Stimulated activated CD8-positive, alpha-beta memory T cell treated with anti-CD3 and anti-CD28 coated beads, Interleukin-7, amount 100 ng/mL, for 4 hours (primary cell): ENCODE measurements at regions not wholly inside any gene's neighbourhood (a gene's known extent, or its start where the extent isn't known, plus 50 kb on each side); places are given as distances from the start of the nearest gene placed in this dataset.
"Not testable (repeated sequence)": the region's sequence is repeated elsewhere in the genome, so short reads cannot be mapped to it uniquely, and the experiment has no call there.

ENCODE experiments used
- DNase-seq, 2 donors: peaks; one replicate each; pipeline ENCODE4 v3.0.0-alpha.2; 2020; ENCODE audit warnings: low read depth in 2 of 2

DNA sequence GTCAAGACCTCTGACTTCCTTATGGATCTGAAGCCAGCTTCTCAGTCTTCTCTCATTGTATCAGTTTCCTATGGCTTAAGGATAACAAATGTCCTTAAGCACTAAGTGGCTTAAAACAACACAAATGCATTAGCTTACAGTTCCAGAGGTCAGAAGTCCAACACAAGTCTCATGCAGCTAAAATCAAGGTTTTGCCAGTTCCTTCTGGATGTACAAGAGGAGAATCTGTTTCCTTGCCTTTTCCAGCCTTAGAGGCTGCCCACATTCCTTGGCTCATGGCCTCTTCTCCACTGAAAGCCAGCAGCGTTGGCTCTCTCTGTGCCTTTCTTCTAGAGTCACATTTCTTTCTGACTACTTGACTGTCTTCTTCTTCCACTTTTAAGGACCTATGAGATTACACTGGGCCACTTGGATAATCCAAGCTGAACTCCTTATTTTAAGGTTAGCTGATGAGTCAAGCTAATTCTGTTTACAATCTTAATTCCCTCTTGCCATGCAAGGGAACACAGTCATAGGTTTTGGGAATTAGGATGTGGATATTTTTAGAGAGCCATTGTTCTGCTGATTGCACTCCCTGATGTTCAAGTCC lies 179.0 kb downstream of the BCAS1 start:
- DNase-seq: no peak

DNA sequence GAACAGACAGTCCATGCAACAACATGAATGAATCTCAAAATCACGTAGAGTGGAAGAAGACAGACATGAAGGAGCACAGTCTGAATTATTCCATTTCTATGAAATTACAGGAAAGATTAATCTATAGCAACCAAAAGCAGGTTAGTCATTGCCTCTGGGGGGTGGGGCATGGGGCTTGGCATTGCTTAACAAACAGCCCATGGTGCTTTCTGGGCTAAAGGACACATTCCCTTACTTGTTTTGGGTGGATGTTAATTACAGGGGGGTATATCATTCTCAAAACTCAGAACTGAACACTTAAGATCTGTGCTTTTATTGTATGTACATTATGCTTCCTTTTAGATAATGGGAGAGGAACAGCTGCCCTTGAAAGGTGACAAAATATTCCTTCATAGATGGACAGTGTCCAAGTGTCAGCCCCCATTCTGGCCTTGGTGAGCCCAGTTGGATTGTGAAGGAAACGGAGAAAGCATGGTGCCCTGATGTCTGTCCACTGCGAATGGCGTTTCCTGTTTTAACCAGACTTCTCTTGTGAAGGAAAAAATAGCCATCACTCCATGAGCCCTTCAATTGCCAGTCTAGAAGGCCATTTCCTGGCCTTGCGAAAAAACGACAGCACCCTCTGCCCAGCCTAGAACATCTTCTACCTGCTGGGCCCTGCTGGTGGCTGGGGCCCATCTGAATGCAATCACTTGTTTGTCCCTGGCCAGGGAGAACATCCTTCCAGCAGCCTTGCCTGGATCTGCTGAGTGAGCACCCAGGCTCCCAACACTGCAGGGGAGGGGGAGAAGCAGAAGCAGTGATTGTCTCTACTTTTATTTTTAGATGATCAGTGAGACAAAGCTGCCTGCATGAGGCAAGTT lies 179.7 kb downstream of the BCAS1 start:
- no peak for DNase-seq

DNA sequence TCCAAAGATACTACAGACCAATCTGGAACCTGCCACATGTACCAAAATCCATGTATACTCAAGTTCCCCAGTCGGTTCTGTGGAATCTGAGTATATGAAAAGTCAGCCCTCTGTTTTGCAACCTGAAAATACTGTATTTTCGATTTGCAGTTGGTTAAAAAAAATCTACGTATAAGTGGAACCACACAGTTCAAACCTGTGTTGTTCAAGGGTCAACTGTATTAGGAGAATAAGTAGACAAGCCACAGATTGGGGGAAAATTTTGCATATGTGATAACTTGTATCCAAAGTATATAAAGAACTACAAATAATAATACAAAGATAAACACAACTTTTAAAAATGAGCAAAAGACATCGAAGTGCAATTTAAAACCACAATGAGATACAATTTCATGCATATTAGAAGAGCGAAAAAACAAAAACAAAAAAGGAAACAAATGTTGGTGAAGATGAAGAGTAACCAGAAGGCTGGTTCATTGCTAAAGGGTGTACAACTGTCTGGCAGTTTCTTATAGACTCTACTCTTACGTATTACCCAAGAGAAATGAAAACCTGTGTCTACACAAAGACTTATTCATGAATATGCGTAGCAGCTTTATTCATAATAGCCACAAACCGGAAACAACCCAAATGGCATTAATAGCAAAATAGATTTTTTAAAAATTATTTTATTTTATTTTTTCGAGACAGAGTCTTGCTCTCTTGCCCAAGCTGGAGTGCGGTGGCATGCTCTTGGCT lies 180.8 kb downstream of the BCAS1 start:
- no peak for DNase-seq

DNA sequence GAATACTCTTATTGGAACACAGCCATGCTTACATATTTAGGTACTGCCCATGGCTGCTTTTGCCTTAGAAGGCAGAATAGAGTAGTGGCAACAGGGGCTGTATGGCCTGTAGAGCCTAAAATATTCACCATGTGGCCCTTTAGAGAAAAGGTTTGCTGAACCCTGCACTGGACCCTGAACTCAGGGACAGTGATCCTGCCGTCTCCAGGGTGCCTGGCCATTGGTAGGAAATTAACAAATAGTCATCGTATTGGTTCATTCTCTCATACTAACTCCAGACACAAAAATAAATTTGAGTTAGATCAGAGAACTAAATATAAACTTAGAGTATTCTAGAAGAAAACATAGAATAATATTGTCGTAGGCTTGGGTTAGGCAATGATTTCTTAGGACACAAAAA lies 181.4 kb downstream of the BCAS1 start:
- DNase-seq: no peak

DNA sequence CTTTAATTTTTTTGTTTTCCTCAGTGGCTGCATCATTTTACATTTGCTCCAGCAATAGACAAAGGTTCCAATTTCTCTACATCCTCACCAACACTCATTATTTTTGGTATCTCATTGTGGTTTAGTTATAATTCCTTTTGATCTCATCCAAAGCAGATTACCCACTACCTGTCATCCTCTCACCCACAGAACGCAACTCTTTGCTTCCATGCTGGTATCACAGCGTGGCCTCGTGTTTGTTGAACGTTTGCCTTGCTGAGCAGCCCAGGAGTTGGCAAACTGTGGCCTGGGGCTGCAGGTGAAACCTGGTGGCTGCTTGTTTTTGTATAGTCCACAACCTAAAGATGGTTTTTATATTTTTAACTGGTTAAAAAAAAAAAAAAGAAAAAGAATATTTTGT lies 181.9 kb downstream of the BCAS1 start:
- DNase-seq: no peak

DNA sequence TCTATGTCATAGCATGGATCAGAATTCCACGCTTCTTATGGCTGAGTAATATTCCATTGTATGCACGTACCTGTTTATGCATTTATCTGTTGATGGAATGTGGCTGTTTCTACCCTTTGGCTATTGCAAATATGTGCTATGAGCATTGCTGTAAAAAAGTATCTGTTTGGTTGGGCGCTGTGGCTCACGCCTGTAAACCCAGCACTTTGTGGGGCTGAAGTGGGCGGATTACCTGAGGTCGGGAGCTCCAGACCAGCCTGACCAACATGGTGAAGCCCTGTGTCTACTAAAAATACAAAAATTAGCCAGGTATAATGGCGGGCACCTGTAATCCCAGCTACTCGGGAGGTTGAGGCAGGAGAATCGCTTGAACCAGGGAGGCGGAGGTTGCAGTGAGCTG lies 182.4 kb downstream of the BCAS1 start:
- DNase-seq: no peak

DNA sequence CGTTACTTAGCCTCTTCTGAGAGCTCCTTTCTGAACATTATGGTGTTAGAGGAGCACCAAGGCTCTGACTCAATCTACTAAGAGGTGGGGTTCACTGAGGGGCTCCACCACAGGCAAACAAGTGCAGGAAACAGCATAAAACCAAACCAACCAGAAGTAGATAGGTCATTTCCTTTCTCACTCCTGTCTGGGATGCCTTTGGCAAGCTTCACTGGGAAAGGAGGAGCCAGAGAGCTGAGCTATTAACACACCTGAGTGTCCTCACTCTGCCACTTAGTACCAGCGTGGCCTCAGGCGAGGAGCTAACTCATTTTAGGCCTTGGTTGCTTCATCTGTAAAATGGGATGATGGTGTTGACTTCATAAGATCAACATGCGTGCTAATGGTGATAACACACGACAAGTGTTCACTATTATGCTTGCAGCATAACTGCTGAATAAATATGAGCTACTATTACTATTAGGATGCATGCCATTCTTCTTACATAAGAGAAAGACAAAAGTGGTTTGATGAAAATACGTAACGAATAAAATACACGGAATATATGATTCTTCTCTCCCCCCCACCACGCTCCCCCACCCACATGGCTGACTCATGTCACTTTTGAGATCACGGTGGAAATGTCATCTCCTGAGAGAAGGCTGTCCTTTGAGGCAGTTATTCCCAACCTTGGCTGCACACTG lies 185.4 kb downstream of the BCAS1 start:
- DNase-seq: peak; percentile 57 to 59

DNA sequence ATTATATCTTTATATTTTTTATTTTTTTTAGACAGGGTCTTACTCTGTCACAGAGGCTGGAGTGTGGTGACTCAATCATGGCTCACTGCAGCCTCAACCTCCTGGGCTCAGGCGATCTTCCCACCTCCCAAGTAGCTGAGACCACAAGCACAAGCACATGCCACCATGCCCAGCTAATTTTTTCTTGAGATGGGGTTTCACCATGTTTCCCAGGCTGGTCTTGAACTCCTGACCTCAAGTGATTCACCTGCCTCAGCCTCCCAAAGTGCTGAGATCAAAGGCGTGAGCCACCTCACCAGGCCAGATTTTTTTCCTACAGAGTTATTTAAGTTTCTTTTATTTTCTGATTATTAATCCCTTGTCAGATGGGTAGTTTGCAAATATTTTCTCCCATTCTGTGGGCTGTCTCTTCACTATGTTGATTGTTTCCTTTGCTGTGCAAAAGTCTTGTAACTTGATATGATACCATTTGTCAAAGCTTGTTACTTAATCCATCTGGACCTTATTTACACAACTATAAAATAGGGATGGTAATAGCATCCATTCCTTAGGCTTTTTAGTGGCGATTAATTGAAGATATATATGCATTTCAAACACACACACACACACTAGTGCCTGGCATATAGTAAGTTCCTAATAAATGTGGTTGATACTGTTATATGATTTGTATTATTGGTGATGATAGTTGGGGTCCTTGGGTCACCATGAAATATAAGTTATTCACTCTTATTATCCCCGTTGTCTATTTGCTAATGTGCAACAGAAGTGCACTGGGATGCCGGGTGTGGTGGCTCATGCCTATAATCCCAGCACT lies 187.1 kb downstream of the BCAS1 start:
- peak in 1 of 2 donors; percentile 35 for DNase-seq

DNA sequence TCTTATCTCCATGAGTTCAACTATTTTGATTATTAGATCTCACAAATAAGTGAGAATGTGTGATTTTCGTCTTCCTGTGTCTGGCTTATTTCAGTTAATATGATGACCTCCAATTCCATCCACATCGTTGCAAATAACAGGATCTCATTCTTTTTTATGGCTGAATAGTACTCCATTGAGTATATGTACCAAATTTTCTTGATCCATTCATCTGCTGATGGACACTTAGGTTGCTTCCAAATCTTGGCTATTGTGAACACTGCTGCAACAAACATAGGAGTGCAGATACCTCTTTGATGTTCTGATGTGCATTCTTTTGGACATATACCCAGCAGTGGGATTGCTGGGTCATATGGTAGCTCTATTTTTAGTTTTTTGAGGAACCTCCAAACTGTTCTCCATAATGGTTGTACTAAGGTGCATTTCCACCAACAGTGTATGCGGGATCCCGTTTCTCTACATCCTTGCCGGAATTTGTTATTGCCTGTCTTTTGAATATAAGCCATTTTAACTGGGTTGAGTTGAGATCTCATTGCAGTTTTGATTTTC lies 187.9 kb downstream of the BCAS1 start:
- not testable (repeated sequence) for DNase-seq

DNA sequence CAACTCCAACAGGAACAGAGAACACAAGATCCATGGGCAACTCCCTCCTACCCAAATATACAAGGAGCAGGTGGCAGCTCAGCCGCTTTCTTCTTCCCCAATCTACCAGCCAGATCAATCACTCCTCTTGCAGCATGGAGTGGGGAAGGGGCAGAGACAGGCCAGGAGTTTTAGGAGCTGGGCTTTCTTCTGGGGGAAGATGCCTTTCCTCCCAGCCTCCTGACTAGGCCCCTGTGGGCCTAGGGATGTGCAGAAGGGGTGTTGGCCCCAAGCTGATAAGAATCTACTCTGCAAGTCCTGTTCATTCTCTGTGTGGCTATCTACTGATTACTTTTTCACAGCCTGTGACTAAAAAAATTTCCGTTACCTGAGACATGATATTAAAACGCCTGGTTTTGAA lies 189.0 kb downstream of the BCAS1 start:
- DNase-seq: no peak

DNA sequence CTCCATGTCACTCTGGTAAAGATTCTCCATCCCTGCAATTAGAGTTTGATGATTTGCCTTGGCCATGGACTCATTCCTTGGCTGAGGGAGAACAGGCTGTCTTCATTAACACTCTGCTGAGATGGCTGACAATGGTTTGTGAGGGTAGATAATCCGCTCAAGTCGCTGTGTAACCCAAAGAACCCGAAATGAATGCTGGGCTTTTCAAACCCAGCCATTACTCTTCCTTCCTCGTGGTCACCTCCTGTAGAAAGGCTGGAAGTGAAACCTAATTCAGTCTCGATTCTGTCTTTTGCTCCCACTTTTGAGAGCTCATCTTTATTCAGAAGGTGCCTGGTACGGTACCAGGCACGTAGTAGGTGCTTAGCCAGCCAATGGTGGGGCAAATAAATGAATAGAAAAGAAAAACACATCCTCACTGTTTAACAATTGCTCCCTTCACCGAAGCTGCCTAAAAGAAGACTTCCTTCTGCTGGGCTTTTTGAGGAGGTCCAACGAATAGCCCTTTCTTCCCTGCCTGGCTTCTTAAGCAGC lies 190.2 kb downstream of the BCAS1 start:
- DNase-seq: no peak

DNA sequence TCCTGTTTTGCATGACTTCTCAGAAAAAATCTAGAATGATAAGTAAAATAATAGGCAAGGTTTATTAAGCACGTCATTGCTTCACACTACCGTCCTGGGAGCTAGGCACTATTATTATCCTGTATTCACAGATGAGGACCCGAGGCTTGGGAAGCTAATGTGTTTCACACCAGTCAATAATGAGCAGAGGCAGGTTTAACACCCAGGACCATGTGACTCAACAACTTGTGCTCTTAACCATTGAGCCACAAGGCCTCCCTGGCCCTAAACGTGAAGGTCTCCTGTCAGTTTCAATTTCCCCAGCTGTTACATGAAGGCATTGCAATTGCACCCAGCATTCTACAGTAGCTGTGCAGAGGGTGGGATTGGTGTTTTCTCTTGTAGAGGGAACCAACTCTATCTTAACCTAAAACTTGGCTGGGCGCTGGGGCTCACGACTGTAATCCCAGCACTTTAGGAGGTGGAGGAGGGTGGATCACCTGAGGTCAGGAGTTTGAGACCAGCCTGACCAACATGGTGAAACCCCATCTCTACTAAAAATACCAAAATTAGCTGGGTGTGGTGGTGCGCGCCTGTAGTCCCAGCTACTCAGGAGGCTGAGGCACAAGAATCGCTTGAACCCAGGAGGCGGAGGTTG lies 191.2 kb downstream of the BCAS1 start:
- DNase-seq: no peak

DNA sequence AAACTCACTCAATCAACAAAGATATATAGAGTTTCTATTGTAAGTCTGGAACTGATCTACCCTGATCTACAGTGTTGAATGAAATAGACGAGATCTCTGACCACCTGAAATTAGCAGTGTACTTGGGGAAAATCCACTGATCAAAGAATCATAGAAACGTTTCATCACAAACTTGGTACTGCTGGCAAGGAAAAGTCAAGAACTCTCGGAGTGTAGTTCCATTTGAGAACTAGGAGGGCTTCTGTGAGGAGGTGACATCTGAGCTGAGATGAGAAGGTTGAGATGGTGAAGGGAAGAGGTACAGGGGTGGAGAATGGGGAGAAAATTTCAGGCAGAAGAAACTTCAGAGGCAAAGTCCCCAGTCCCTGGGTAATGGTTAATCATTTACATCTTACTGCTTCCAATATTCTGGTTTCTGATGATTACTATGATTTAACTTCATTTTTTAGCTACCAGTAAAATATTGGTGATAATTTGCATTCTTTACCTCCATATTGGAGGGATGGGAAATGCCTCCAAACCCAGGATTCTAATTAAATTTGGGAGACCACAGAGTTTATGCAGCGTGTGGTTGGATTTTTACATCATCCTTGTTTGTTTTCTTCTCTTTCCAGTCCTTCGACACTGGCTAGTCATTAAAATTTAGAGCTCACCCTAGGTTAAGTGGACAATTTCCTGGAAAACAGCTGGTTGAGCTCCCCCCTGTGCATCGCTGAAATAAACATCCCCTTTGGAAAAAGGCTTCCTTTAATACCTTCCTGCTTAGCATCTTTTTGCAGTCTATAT lies 191.9 kb downstream of the BCAS1 start:
- no peak for DNase-seq

DNA sequence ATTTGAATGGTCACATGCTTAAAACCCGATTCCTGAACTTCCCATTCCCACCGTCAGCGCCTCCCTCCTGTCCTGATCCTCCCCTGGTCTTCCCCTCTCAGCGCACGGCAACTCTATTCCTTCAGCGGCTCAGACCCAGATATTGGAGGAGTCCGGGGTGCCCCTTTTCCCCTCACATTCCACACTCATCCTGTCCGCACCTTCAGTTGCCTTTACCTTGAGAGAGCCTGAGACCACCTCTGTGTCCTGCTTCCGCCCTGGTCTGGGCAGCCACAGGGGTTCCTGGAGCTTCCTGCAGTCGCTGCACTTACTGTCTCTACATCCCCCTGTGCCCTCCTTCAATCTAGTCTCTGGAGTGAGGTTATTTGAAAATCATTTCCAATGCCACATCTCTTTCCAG lies 193.4 kb downstream of the BCAS1 start:
- no peak for DNase-seq

DNA sequence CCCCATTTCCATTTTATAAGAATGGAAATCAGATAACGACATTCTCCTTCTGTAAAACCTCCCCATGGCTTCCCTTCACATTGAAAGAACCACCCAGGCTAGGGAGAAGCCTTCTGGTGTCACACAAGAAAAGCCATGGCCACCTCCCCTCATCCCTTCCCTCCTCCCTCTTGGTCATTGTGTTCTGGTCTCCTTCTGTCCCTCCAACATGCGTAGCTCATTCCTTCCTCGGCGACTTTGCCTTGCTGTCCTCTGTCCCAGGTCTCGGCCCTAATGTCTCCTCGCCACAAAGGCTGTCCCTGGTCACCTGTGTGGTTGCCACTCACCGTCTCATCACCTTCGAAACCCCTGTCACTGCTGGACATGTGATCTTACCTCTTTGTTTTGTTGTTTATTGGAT lies 193.9 kb downstream of the BCAS1 start:
- no peak for DNase-seq

DNA sequence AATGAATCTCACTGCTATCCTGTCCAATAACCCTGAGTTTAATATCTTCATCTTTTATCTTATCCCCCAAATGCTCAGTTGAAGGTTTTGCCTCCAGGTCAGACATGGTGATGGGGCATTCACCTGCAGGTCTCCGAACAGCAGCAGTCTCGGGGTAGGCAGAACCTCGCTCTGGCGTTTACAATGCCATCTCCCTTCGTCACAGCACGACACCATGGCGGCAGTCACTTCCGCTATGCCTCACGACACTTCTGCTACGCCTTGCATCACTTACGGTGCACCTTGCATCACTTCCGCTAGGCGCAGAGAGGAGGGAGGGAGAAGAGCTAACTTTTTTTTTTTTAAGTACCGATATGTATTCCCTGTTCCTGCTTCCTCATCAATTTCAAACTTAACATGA lies 194.9 kb downstream of the BCAS1 start:
- DNase-seq: no peak

DNA sequence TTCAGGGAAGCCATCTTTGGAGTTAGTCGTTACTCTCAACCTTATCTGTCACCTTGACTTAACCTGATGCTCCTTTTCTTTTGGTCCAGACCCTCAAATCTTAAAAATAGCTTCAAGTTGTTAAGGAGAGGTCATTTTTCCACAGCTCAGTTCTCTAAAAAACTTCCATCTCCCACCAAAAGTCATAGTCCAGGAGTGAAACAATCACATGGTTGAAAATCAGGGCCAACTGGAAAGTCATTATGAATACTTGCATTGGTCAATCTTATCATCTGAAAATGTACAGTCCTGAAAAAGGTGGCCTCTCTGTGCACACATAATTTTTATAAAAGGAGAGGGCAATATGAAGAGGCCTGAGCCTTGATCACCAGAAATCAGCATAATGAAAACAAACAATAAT lies 195.7 kb downstream of the BCAS1 start:
- DNase-seq: no peak

DNA sequence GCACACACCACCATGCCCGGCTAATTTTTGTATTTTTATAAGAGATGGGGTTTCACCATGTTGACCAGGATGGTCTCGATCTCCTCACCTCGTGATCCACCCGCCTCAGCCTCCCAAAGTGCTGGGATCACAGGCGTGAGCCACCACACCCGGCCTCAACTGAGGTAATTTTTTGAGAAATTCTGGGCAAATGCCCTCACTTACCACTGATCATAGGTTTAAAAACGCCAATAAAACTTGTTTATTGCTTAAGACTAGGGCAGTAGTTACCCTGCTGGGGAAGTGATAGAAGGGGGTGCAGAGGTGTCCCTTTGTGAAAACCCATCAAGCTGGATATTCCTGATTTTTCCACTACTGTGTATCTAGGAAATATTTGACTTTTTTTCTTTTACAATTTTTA lies 196.3 kb downstream of the BCAS1 start:
- no peak for DNase-seq

DNA sequence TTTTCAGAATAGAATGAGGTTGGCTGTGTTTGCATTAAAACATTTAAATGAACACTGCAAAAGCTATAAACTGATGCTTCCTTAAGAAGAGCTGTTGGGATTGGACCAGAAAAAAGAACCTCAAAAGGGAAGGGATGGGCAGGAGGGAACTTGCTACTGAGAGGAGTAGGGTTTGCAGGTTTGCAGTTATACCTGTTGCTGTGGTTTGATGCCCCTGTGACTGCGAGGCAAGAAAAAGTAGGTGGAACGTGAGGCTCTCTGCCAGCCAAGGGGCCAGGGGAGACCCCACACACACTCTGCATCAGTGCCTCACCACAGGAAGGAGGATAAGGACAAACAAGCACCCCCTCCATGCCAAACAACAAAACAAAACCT lies 197.2 kb downstream of the BCAS1 start:
- DNase-seq: no peak
